GM21390 (cell line): ENCODE measurements at regions not wholly inside any gene's neighbourhood (a gene's known extent, or its start where the extent isn't known, plus 50 kb on each side); places are given as distances from the start of the nearest gene placed in this dataset.
"Not testable (repeated sequence)": the region's sequence is repeated elsewhere in the genome, so short reads cannot be mapped to it uniquely, and the experiment has no call there.

Experiments used
- ATAC-seq: cut with Tn5 transposase; IDR thresholded peaks from one replicate; pipeline ENCODE4 v1.9.1; 2021; ENCODE audit not compliant: unreplicated experiment

GRCh38 chr12:9449657-9450126 lies 158.0 kb downstream of the KLRB1 start:
- ATAC-seq: not testable (repeated sequence)

- ATAC-seq: no peak
Observed at GRCh38 chr12:9449181-9449580, 158.5 kb downstream of the KLRB1 start.

- ATAC-seq: not testable (repeated sequence)
Observed at GRCh38 chr12:9448648-9449047, 159.1 kb downstream of the KLRB1 start.

- peak; percentile 55 for ATAC-seq
Observed at GRCh38 chr12:9447791-9448614, 159.7 kb downstream of the KLRB1 start.

- peak; percentile 22 for ATAC-seq
Observed at GRCh38 chr12:9446883-9447761, 160.6 kb downstream of the KLRB1 start.

GRCh38 chr12:9440428-9440827 lies 167.3 kb downstream of the KLRB1 start:
- ATAC-seq: not testable (repeated sequence)

GRCh38 chr12:9435682-9436081 lies 172.0 kb downstream of the KLRB1 start:
- ATAC-seq: not testable (repeated sequence)

GRCh38 chr12:9430385-9430784 lies 177.3 kb downstream of the KLRB1 start:
- not testable (repeated sequence) for ATAC-seq

- not testable (repeated sequence) for ATAC-seq
Observed at GRCh38 chr12:9428856-9429255, 178.9 kb downstream of the KLRB1 start.

- not testable (repeated sequence) for ATAC-seq
Observed at GRCh38 chr12:9425429-9425828, 182.3 kb downstream of the KLRB1 start.

GRCh38 chr12:9424175-9424740 lies 183.5 kb downstream of the KLRB1 start:
- not testable (repeated sequence) for ATAC-seq

GRCh38 chr12:9422689-9423088 lies 185.0 kb downstream of the KLRB1 start:
- peak; percentile 84 for ATAC-seq

GRCh38 chr12:9421520-9422086 lies 186.1 kb downstream of the KLRB1 start:
- not testable (repeated sequence) for ATAC-seq

- not testable (repeated sequence) for ATAC-seq
Observed at GRCh38 chr12:9420817-9421519, 186.7 kb downstream of the KLRB1 start.

GRCh38 chr12:9418669-9419041 lies 189.1 kb downstream of the KLRB1 start:
- not testable (repeated sequence) for ATAC-seq

- ATAC-seq: not testable (repeated sequence)
Observed at GRCh38 chr12:9417947-9418668, 189.6 kb downstream of the KLRB1 start.

- ATAC-seq: not testable (repeated sequence)
Observed at GRCh38 chr12:9417341-9417740, 190.4 kb downstream of the KLRB1 start.

GRCh38 chr12:9416346-9416745 lies 191.4 kb downstream of the KLRB1 start:
- ATAC-seq: not testable (repeated sequence)

- ATAC-seq: not testable (repeated sequence)
Observed at GRCh38 chr12:9415898-9416297, 191.8 kb downstream of the KLRB1 start.

- not testable (repeated sequence) for ATAC-seq
Observed at GRCh38 chr12:9413862-9414261, 193.9 kb downstream of the KLRB1 start.
